ENCODE measurements at regions not wholly inside any gene's neighbourhood (a gene's known extent, or its start where the extent isn't known, plus 50 kb on each side); places are given as distances from the start of the nearest gene placed in this dataset.
"Not testable (repeated sequence)": the region's sequence is repeated elsewhere in the genome, so short reads cannot be mapped to it uniquely, and the experiment has no call there.

DNA sequence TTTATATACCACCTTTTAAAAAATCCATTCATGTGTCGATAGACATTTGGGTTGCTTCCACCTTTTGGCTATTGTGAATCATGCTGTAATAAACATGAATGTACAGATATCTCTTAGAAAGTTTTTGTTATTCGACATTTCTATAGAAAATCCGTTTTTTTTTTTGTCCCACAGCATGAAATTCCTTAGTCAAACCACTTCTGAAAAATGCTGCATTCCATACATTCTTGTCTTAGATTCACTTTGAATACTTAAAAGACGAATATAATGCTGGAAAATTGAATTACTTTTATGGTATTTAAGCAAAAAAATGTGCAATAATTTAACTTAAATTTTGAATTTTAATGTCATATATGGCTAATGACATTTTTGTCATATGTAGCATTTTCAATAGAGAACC is 1345.5 kb downstream of the TECRL start:
- H3K4me3 ChIP-seq: no peak overlapping the region
- no peaks in the 10 kb centered on the region; the same call in 1 of the 3 replicates for H3K4me1 Mint-ChIP-seq
- H3K4me1 ChIP-seq (ENCODE audit: insufficient read depth): peaks cover 6% of the 10 kb centered on the region; the same call in 1 of the 2 replicates
- H3K4me2 ChIP-seq: no peak overlapping the region
- DNase-seq (ENCODE audit: low spot score): peak; percentile 28
- H3K4me3 Mint-ChIP-seq: no peak overlapping the region
- H3K9me2 ChIP-seq (ENCODE audit: insufficient read depth): no peaks in the 10 kb centered on the region
- H3K27ac Mint-ChIP-seq: no peak overlapping the region
- H3K9me3 Mint-ChIP-seq: peaks cover 3% of the 10 kb centered on the region
- no peaks in the 10 kb centered on the region for H3K36me3 ChIP-seq (ENCODE audit: insufficient read depth)
- no peak overlapping the region for H3K27ac ChIP-seq (ENCODE audit: low read depth)
- H3K27me3 ChIP-seq (ENCODE audit: insufficient read depth): no peaks in the 10 kb centered on the region
- H3K27me3 Mint-ChIP-seq (ENCODE audit: insufficient read depth, low read depth, poor library complexity): no peaks in the 10 kb centered on the region
- no peaks in the 10 kb centered on the region for H3F3A ChIP-seq (replicated peaks; ENCODE audit: low read depth)
- H3K79me2 ChIP-seq (replicated peaks; ENCODE audit: insufficient read depth): no peaks in the 10 kb centered on the region
- ATAC-seq: no peak
- no peaks in the 10 kb centered on the region for H4K20me1 ChIP-seq (replicated peaks; ENCODE audit: insufficient read depth)
- H2AFZ ChIP-seq: no peak overlapping the region
- TF ChIP-seq, protein P1, sequence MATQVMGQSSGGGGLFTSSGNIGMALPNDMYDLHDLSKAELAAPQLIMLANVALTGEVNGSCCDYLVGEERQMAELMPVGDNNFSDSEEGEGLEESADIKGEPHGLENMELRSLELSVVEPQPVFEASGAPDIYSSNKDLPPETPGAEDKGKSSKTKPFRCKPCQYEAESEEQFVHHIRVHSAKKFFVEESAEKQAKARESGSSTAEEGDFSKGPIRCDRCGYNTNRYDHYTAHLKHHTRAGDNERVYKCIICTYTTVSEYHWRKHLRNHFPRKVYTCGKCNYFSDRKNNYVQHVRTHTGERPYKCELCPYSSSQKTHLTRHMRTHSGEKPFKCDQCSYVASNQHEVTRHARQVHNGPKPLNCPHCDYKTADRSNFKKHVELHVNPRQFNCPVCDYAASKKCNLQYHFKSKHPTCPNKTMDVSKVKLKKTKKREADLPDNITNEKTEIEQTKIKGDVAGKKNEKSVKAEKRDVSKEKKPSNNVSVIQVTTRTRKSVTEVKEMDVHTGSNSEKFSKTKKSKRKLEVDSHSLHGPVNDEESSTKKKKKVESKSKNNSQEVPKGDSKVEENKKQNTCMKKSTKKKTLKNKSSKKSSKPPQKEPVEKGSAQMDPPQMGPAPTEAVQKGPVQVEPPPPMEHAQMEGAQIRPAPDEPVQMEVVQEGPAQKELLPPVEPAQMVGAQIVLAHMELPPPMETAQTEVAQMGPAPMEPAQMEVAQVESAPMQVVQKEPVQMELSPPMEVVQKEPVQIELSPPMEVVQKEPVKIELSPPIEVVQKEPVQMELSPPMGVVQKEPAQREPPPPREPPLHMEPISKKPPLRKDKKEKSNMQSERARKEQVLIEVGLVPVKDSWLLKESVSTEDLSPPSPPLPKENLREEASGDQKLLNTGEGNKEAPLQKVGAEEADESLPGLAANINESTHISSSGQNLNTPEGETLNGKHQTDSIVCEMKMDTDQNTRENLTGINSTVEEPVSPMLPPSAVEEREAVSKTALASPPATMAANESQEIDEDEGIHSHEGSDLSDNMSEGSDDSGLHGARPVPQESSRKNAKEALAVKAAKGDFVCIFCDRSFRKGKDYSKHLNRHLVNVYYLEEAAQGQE (IDR thresholded peaks at IDR 0.05; ENCODE audit: unreplicated experiment): no peak
- TF ChIP-seq JUNB (IDR thresholded peaks at IDR 0.05; ENCODE audit: unreplicated experiment): no peak
- TF ChIP-seq, protein P2, sequence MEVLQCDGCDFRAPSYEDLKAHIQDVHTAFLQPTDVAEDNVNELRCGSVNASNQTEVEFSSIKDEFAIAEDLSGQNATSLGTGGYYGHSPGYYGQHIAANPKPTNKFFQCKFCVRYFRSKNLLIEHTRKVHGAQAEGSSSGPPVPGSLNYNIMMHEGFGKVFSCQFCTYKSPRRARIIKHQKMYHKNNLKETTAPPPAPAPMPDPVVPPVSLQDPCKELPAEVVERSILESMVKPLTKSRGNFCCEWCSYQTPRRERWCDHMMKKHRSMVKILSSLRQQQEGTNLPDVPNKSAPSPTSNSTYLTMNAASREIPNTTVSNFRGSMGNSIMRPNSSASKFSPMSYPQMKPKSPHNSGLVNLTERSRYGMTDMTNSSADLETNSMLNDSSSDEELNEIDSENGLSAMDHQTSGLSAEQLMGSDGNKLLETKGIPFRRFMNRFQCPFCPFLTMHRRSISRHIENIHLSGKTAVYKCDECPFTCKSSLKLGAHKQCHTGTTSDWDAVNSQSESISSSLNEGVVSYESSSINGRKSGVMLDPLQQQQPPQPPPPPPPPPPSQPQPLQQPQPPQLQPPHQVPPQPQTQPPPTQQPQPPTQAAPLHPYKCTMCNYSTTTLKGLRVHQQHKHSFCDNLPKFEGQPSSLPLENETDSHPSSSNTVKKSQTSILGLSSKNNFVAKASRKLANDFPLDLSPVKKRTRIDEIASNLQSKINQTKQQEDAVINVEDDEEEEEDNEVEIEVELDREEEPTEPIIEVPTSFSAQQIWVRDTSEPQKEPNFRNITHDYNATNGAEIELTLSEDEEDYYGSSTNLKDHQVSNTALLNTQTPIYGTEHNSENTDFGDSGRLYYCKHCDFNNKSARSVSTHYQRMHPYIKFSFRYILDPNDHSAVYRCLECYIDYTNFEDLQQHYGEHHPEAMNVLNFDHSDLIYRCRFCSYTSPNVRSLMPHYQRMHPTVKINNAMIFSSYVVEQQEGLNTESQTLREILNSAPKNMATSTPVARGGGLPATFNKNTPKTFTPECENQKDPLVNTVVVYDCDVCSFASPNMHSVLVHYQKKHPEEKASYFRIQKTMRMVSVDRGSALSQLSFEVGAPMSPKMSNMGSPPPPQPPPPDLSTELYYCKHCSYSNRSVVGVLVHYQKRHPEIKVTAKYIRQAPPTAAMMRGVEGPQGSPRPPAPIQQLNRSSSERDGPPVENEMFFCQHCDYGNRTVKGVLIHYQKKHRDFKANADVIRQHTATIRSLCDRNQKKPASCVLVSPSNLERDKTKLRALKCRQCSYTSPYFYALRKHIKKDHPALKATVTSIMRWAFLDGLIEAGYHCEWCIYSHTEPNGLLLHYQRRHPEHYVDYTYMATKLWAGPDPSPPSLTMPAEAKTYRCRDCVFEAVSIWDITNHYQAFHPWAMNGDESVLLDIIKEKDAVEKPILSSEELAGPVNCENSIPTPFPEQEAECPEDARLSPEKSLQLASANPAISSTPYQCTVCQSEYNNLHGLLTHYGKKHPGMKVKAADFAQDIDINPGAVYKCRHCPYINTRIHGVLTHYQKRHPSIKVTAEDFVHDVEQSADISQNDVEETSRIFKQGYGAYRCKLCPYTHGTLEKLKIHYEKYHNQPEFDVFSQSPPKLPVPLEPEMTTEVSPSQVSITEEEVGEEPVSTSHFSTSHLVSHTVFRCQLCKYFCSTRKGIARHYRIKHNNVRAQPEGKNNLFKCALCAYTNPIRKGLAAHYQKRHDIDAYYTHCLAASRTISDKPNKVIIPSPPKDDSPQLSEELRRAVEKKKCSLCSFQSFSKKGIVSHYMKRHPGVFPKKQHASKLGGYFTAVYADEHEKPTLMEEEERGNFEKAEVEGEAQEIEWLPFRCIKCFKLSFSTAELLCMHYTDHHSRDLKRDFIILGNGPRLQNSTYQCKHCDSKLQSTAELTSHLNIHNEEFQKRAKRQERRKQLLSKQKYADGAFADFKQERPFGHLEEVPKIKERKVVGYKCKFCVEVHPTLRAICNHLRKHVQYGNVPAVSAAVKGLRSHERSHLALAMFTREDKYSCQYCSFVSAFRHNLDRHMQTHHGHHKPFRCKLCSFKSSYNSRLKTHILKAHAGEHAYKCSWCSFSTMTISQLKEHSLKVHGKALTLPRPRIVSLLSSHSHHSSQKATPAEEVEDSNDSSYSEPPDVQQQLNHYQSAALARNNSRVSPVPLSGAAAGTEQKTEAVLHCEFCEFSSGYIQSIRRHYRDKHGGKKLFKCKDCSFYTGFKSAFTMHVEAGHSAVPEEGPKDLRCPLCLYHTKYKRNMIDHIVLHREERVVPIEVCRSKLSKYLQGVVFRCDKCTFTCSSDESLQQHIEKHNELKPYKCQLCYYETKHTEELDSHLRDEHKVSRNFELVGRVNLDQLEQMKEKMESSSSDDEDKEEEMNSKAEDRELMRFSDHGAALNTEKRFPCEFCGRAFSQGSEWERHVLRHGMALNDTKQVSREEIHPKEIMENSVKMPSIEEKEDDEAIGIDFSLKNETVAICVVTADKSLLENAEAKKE (CRISPR knock-in tag; IDR thresholded peaks at IDR 0.05): no peak
- TF ChIP-seq, protein P3, sequence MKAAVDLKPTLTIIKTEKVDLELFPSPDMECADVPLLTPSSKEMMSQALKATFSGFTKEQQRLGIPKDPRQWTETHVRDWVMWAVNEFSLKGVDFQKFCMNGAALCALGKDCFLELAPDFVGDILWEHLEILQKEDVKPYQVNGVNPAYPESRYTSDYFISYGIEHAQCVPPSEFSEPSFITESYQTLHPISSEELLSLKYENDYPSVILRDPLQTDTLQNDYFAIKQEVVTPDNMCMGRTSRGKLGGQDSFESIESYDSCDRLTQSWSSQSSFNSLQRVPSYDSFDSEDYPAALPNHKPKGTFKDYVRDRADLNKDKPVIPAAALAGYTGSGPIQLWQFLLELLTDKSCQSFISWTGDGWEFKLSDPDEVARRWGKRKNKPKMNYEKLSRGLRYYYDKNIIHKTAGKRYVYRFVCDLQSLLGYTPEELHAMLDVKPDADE (IDR thresholded peaks at IDR 0.05): no peak
- TF ChIP-seq EZH2phosphoT487 (IDR thresholded peaks at IDR 0.05; ENCODE audit: unreplicated experiment): no peak
- no peak for TF ChIP-seq NANOG (IDR thresholded peaks at IDR 0.05; ENCODE audit: borderline replicate concordance)
- TF ChIP-seq ZNF114 (CRISPR knock-in tag; IDR thresholded peaks at IDR 0.05): no peak
- no peak for TF ChIP-seq STAT1 (IDR thresholded peaks at IDR 0.05; ENCODE audit: unreplicated experiment)
- no peak for TF ChIP-seq POLR2AphosphoS5 (IDR thresholded peaks at IDR 0.05; ENCODE audit: low read depth)
- no peak for TF ChIP-seq EZH2 (IDR thresholded peaks at IDR 0.05; ENCODE audit: low read depth, unreplicated experiment)
- TF ChIP-seq ZNF331 (CRISPR knock-in tag; IDR thresholded peaks at IDR 0.05; ENCODE audit: low read depth): no peak
- peaks cover 7% of the 10 kb centered on the region; the same call in 1 of the 3 replicates for H3K36me3 Mint-ChIP-seq (ENCODE audit: low read depth)

DNA sequence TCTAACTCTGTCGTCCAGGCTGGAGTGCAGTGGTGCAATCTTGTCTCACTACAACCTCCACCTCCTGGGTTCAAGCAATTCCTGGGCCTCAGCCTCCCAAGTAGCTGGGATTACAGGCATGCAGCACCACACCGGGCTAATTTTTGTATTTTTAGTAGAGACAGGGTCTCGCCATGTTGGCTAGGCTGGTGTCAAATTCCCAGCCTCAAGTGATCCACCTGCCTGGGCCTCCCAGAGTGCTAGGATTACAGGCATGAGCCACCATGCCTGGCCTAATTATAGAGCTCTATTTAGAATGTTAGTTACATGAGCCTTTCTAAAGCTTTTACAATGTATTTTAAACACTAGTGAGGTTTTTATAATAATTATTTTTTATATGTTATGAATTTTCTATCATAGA is 1346.4 kb downstream of the TECRL start:
- ATAC-seq, H3K9me3 Mint-ChIP-seq: not testable (repeated sequence)

More for the DNA sequence above, 1346.4 kb downstream of the TECRL start:
- H3K4me3 Mint-ChIP-seq; H3K9me2 ChIP-seq (ENCODE audit: insufficient read depth); H4K20me1 ChIP-seq (replicated peaks; ENCODE audit: insufficient read depth); H3K27ac Mint-ChIP-seq; H3K4me1 ChIP-seq (ENCODE audit: insufficient read depth); H3K27me3 ChIP-seq (ENCODE audit: insufficient read depth); H3K4me3 ChIP-seq; H3K27me3 Mint-ChIP-seq (ENCODE audit: insufficient read depth, low read depth, poor library complexity); H3K36me3 ChIP-seq (ENCODE audit: insufficient read depth); H3K36me3 Mint-ChIP-seq (ENCODE audit: low read depth); H3K4me2 ChIP-seq; H3K79me2 ChIP-seq (replicated peaks; ENCODE audit: insufficient read depth); H3F3A ChIP-seq (replicated peaks; ENCODE audit: low read depth); DNase-seq (ENCODE audit: low spot score); H3K4me1 Mint-ChIP-seq; H3K27ac ChIP-seq (ENCODE audit: low read depth); H2AFZ ChIP-seq: not testable (repeated sequence)
